ENCODE measurements at regions not wholly inside any gene's neighbourhood (a gene's known extent, or its start where the extent isn't known, plus 50 kb on each side); places are given as distances from the start of the nearest gene placed in this dataset.

- TF ChIP-seq ZFX (IDR thresholded peaks at IDR 0.05) = no peak
- TF ChIP-seq, protein P1, sequence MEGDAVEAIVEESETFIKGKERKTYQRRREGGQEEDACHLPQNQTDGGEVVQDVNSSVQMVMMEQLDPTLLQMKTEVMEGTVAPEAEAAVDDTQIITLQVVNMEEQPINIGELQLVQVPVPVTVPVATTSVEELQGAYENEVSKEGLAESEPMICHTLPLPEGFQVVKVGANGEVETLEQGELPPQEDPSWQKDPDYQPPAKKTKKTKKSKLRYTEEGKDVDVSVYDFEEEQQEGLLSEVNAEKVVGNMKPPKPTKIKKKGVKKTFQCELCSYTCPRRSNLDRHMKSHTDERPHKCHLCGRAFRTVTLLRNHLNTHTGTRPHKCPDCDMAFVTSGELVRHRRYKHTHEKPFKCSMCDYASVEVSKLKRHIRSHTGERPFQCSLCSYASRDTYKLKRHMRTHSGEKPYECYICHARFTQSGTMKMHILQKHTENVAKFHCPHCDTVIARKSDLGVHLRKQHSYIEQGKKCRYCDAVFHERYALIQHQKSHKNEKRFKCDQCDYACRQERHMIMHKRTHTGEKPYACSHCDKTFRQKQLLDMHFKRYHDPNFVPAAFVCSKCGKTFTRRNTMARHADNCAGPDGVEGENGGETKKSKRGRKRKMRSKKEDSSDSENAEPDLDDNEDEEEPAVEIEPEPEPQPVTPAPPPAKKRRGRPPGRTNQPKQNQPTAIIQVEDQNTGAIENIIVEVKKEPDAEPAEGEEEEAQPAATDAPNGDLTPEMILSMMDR (conservative IDR thresholded peaks at IDR 0.05) = no peak
- H3K27ac ChIP-seq = no peak overlapping the region
Measured at GRCh38 chr6:15843226-15843625, 180.4 kb upstream of the DTNBP1 start.

DNA sequence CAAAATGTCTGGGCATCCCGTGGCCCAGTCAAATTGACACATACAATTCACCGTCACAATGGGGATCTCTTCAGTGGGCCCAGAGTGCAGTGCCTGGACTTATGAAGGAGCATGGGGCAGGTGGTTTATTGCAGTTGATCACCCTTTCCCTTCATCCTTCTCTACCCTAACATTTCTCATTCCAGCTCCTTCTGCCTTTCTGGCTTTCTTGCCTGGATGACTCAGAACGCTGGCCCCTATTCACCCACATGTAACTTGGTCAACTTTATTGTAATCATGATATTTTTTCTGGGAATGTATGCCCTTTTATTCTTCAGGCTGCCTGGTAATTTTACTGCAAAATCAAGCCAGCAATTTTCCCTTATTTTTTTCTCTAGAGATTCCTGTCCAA, 179.9 kb upstream of the DTNBP1 start:
- H3K27ac ChIP-seq = no peak overlapping the region
- no peak for TF ChIP-seq ZFX (IDR thresholded peaks at IDR 0.05)
- TF ChIP-seq, protein P1 (conservative IDR thresholded peaks at IDR 0.05) = no peak

- TF ChIP-seq, protein P1 (conservative IDR thresholded peaks at IDR 0.05) = no peak
- no peak for TF ChIP-seq ZFX (IDR thresholded peaks at IDR 0.05)
- H3K27ac ChIP-seq = no peak overlapping the region
Measured at GRCh38 chr6:15841937-15842726, 179.3 kb upstream of the DTNBP1 start.

GRCh38 chr6:15839969-15840541, 177.2 kb upstream of the DTNBP1 start:
- TF ChIP-seq, protein P1 (conservative IDR thresholded peaks at IDR 0.05) = no peak
- no peak for TF ChIP-seq ZFX (IDR thresholded peaks at IDR 0.05)
- H3K27ac ChIP-seq = no peak overlapping the region

DNA sequence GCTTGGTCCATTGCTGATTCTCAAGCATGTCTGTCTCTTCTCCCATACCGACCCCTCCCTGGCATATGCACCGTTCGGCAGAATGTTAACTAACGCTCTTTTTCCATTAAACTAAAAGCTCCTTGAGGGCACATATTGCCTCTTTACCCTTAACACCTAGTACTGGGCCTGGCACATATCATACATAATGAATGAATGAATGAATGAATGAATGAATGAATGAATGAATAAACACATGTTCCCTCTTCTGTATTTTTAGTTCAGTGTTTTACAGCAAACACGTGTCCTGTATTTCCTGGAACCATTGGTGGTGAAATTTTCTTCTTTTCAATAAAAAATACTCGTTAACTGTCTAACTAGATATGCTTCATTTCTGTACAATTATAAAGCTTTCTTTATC, 174.4 kb upstream of the DTNBP1 start:
- no peak for TF ChIP-seq ZFX (IDR thresholded peaks at IDR 0.05)
- TF ChIP-seq, protein P1 (conservative IDR thresholded peaks at IDR 0.05) = no peak
- H3K27ac ChIP-seq = no peak overlapping the region

DNA sequence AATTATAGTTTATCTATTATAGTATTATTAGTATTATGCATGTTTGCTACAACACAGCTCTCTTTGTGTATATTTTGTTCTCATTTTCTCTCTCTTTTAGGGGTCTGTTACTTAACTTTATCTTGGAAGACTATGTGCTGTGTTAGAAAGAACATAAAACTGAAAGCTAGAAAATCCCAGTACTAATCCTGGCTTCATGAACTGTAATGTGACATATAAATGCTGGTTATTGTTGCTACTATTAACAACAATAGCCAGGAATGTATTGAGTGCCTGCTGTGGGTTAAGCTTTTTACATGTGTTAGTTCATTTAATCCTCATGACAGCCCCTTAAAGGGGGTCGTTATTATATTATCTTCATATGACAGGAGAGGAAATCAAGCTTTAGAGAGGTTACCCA, 170.0 kb upstream of the DTNBP1 start:
- TF ChIP-seq ZFX (IDR thresholded peaks at IDR 0.05) = no peak
- TF ChIP-seq, protein P1 (conservative IDR thresholded peaks at IDR 0.05) = no peak
- no peak overlapping the region for H3K27ac ChIP-seq

- no peak overlapping the region for H3K27ac ChIP-seq
- no peak for TF ChIP-seq ZFX (IDR thresholded peaks at IDR 0.05)
- TF ChIP-seq, protein P1 (conservative IDR thresholded peaks at IDR 0.05) = no peak
Measured at GRCh38 chr6:15829156-15829555, 166.3 kb upstream of the DTNBP1 start.
